Fibroblast of lung (primary cell): ENCODE measurements at regions not wholly inside any gene's neighbourhood (a gene's known extent, or its start where the extent isn't known, plus 50 kb on each side); places are given as distances from the start of the nearest gene placed in this dataset.

Experiments used
- CTCF ChIP-seq, 2 donors: IDR thresholded peaks in 1 of 2; conservative IDR thresholded peaks in 1 of 2; 1 replicate in 1 of 2; 2 replicates in 1 of 2; pipeline ENCODE4 v1.5.1; 2011 to 2012; ENCODE audit warnings: low read length in 2 of 2, control low read depth in 1 of 2, inconsistent platforms in 1 of 2, low read depth in 1 of 2, mild to moderate bottlenecking in 1 of 2
- EZH2 ChIP-seq: IDR thresholded peaks from 2 replicates; pipeline ENCODE4 v1.5.1; 2012; ENCODE audit warnings: low read length, control low read depth, mild to moderate bottlenecking; ENCODE audit errors: missing control alignments

GRCh38 chr4:62517716-62518115 is 1317.6 kb downstream of the ADGRL3 start:
- TF ChIP-seq CTCF (conservative IDR thresholded peaks at IDR 0.05 in 1 of 2, IDR thresholded peaks at IDR 0.05 in 1 of 2; ENCODE audit: low read depth in 1 of 2, low read length in 2 of 2) (no peak), EZH2 (no peak)
